ENCODE measurements at regions not wholly inside any gene's neighbourhood (a gene's known extent, or its start where the extent isn't known, plus 50 kb on each side); places are given as distances from the start of the nearest gene placed in this dataset.

- H3K4me3 ChIP-seq (ENCODE audit: low read depth, low read length): no peak overlapping the region
- no peak for TF ChIP-seq CTCF (IDR thresholded peaks at IDR 0.05; ENCODE audit: low read depth, low read length, missing control alignments)
- no peak for DNase-seq (ENCODE audit: low read depth)
- in situ Hi-C loops (cut with HindIII; ENCODE audit: low sequenced_read_pairs): no loop called here
Measured at GRCh38 chr17:63311416-63311937, 134.6 kb downstream of the CYB561 start.

GRCh38 chr17:63314761-63315160 lies 131.3 kb downstream of the CYB561 start:
- DNase-seq (ENCODE audit: low read depth): no peak

GRCh38 chr17:63316100-63316499 lies 130.0 kb downstream of the CYB561 start:
- DNase-seq (ENCODE audit: low read depth): no peak
- TF ChIP-seq CTCF (IDR thresholded peaks at IDR 0.05; ENCODE audit: low read depth, low read length, missing control alignments): no peak
- in situ Hi-C loops (cut with HindIII; ENCODE audit: low sequenced_read_pairs): no loop called here
- H3K4me3 ChIP-seq (ENCODE audit: low read depth, low read length): no peak overlapping the region

More at GRCh38 chr17:63314761-63315160, 131.3 kb downstream of the CYB561 start:
- in situ Hi-C loops (cut with HindIII; ENCODE audit: low sequenced_read_pairs): no loop called here
- H3K4me3 ChIP-seq (ENCODE audit: low read depth, low read length): no peak overlapping the region
- no peak for TF ChIP-seq CTCF (IDR thresholded peaks at IDR 0.05; ENCODE audit: low read depth, low read length, missing control alignments)

GRCh38 chr17:63317166-63317840 lies 128.8 kb downstream of the CYB561 start:
- TF ChIP-seq CTCF (IDR thresholded peaks at IDR 0.05; ENCODE audit: low read depth, low read length, missing control alignments): no peak
- in situ Hi-C loops (cut with HindIII; ENCODE audit: low sequenced_read_pairs): no loop called here
- H3K4me3 ChIP-seq (ENCODE audit: low read depth, low read length): no peak overlapping the region
- DNase-seq (ENCODE audit: low read depth): no peak

GRCh38 chr17:63325808-63326207 lies 120.3 kb downstream of the CYB561 start:
- no peak for DNase-seq (ENCODE audit: low read depth)
- no peak for TF ChIP-seq CTCF (IDR thresholded peaks at IDR 0.05; ENCODE audit: low read depth, low read length, missing control alignments)
- no peak overlapping the region for H3K4me3 ChIP-seq (ENCODE audit: low read depth, low read length)
- in situ Hi-C loops (cut with HindIII; ENCODE audit: low sequenced_read_pairs): no loop called here

- no peak for DNase-seq (ENCODE audit: low read depth)
- in situ Hi-C loops (cut with HindIII; ENCODE audit: low sequenced_read_pairs): no loop called here
- TF ChIP-seq CTCF (IDR thresholded peaks at IDR 0.05; ENCODE audit: low read depth, low read length, missing control alignments): no peak
- no peak overlapping the region for H3K4me3 ChIP-seq (ENCODE audit: low read depth, low read length)
Measured at GRCh38 chr17:63329876-63330275, 116.2 kb downstream of the CYB561 start.
